Esophagus squamous epithelium (tissue), 4 donors: ENCODE measurements at regions not wholly inside any gene's neighbourhood (a gene's known extent, or its start where the extent isn't known, plus 50 kb on each side); places are given as distances from the start of the nearest gene placed in this dataset.

Experiments
- POLR2A ChIP-seq, 4 donors: fragments of 450-650 bp; IDR thresholded peaks; one replicate each; pipeline ENCODE4 v1.6.1; 2017; ENCODE audit warnings: antibody characterized with exemption in 4 of 4, mild to moderate bottlenecking in 4 of 4, moderate library complexity in 3 of 4
- TF ChIP-seq, protein P1 (sequence below), 6 experiments: fragments of 450-650 bp in 4 of 6; fragments of 200-600 bp in 2 of 6; sonication (generic) in 2 of 6; IDR thresholded peaks; one replicate each; pipeline ENCODE4 v1.5.1; 2016 to 2019; ENCODE audit warnings: antibody characterized with exemption in 6 of 6, mild to moderate bottlenecking in 4 of 6, moderate library complexity in 4 of 6

GRCh38 chr3:59563072-59563605 is 513.3 kb upstream of the CFAP20DC start:
- TF ChIP-seq POLR2A (IDR thresholded peaks at IDR 0.05), result no peak
- TF ChIP-seq, protein P1, sequence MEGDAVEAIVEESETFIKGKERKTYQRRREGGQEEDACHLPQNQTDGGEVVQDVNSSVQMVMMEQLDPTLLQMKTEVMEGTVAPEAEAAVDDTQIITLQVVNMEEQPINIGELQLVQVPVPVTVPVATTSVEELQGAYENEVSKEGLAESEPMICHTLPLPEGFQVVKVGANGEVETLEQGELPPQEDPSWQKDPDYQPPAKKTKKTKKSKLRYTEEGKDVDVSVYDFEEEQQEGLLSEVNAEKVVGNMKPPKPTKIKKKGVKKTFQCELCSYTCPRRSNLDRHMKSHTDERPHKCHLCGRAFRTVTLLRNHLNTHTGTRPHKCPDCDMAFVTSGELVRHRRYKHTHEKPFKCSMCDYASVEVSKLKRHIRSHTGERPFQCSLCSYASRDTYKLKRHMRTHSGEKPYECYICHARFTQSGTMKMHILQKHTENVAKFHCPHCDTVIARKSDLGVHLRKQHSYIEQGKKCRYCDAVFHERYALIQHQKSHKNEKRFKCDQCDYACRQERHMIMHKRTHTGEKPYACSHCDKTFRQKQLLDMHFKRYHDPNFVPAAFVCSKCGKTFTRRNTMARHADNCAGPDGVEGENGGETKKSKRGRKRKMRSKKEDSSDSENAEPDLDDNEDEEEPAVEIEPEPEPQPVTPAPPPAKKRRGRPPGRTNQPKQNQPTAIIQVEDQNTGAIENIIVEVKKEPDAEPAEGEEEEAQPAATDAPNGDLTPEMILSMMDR (IDR thresholded peaks at IDR 0.05), result no peak
